ENCODE measurements at regions not wholly inside any gene's neighbourhood (a gene's known extent, or its start where the extent isn't known, plus 50 kb on each side); places are given as distances from the start of the nearest gene placed in this dataset.

GRCh38 chr6:90650041-90650940 lies 63.4 kb upstream of the MAP3K7 start:
- no peak overlapping the region for H2AK5ac ChIP-seq (ENCODE audit: low read depth, low read length)
- H3K23ac ChIP-seq (ENCODE audit: insufficient read length) = no peak overlapping the region
- no peaks in the 10 kb centered on the region for H3K79me2 ChIP-seq (ENCODE audit: control insufficient read depth in 1 of 2, insufficient read depth in 2 of 2, low read length in 2 of 2)
- no peak overlapping the region for H3K18ac ChIP-seq (ENCODE audit: extremely low read depth, low read length)
- H4K5ac ChIP-seq (ENCODE audit: insufficient read length, low read depth, low read length) = no peak overlapping the region
- no peak overlapping the region for H2BK20ac ChIP-seq (ENCODE audit: low read length)
- H3K9ac ChIP-seq (replicated peaks in 1 of 4; ENCODE audit: extremely low read depth in 1 of 4, low read depth in 3 of 4, low read length in 3 of 4) = no peak overlapping the region
- no peaks in the 10 kb centered on the region for H3K23me2 ChIP-seq (ENCODE audit: low read depth, low read length)
- H3K56ac ChIP-seq (replicated peaks; ENCODE audit: insufficient read length, low read depth, low read length) = no peak overlapping the region
- no peak overlapping the region for H4K8ac ChIP-seq (ENCODE audit: extremely low read depth, insufficient read depth, low read length)
- H4K91ac ChIP-seq (replicated peaks; ENCODE audit: insufficient read length, low read length) = no peak overlapping the region
- H2BK120ac ChIP-seq (replicated peaks; ENCODE audit: low read depth, low read length) = no peak overlapping the region
- H3K4me1 ChIP-seq (replicated peaks in 1 of 4; ENCODE audit: control insufficient read depth in 3 of 4, insufficient read depth in 4 of 4, low read length in 3 of 4) = peaks cover 0 to 3% (median 0%) of the 10 kb centered on the region in 4 experiments; a peak in 1 of 7 replicates
- H4K20me1 ChIP-seq (replicated peaks in 1 of 2; ENCODE audit: control insufficient read depth in 1 of 2, insufficient read depth in 2 of 2, low read length in 2 of 2) = no peaks in the 10 kb centered on the region
- H3K27me3 ChIP-seq (replicated peaks in 1 of 4; ENCODE audit: control insufficient read depth in 3 of 4, extremely low read depth in 1 of 4, insufficient read depth in 3 of 4, low read length in 3 of 4) = no peaks in the 10 kb centered on the region; a peak in 1 of 7 replicates
- 84% methylated on average over 8 of the region's 8 CpGs; no CpG with 5 or more reads in 1 of the 2 experiments for WGBS, 2 experiments (ENCODE audit: extremely low coverage in 1 of 2, insufficient coverage in 1 of 2, insufficient read length in 1 of 2, insufficient replicate concordance in 2 of 2, low coverage in 1 of 2, low lambda C conversion rate in 2 of 2, missing lambda C conversion rate in 1 of 2)
- FAIRE-seq (no peak), DNase-seq (ENCODE audit: low read depth in 1 of 2, low spot score in 2 of 2) (no peak)
- H2BK5ac ChIP-seq (ENCODE audit: low read depth, low read length) = no peak overlapping the region
- no peak overlapping the region for H2BK12ac ChIP-seq (ENCODE audit: low read depth, low read length)
- no peaks in the 10 kb centered on the region for H3K36me3 ChIP-seq (ENCODE audit: control insufficient read depth in 2 of 4, insufficient read depth in 4 of 4, low read length in 3 of 4)
- no peak overlapping the region for H3K4me3 ChIP-seq (ENCODE audit: extremely low read depth in 1 of 4, insufficient read depth in 2 of 4, low read depth in 3 of 4, low read length in 4 of 4)
- no peak overlapping the region for H3K4ac ChIP-seq (replicated peaks; ENCODE audit: insufficient read length, low read depth, low read length)
- no peaks in the 10 kb centered on the region for H3K9me3 ChIP-seq (ENCODE audit: insufficient read depth in 2 of 2, low read depth in 1 of 2, low read length in 1 of 2)
- ChIA-PET CTCF (ENCODE audit: partially characterized antibody) (no interaction called here), POLR2A (ENCODE audit: partially characterized antibody) (no interaction called here)
- H2BK15ac ChIP-seq (ENCODE audit: low read length) = no peak overlapping the region
- no peaks in the 10 kb centered on the region for H3K79me1 ChIP-seq (ENCODE audit: low read depth, low read length)
- no peak overlapping the region for H3K4me2 ChIP-seq (ENCODE audit: insufficient read depth in 1 of 2, low read depth in 2 of 2, low read length in 2 of 2)
- H2AFZ ChIP-seq (ENCODE audit: low read length) = no peak overlapping the region
- H3K27ac ChIP-seq (ENCODE audit: low read depth, low read length) = no peak overlapping the region
- no peak overlapping the region for H3K14ac ChIP-seq (ENCODE audit: insufficient read length)
- no peak for TF ChIP-seq NRF1 (IDR thresholded peaks at IDR 0.05; ENCODE audit: low read depth, low read length)
- TF ChIP-seq MAFK (IDR thresholded peaks at IDR 0.05; ENCODE audit: low read depth, low read length) = no peak
- TF ChIP-seq E2F6 (IDR thresholded peaks at IDR 0.05) = no peak
- no peak for TF ChIP-seq ATF2 (IDR thresholded peaks at IDR 0.05; ENCODE audit: low read length)
- no peak for TF ChIP-seq CBX8 (IDR thresholded peaks at IDR 0.05; ENCODE audit: borderline replicate concordance, low read depth, low read length)
- TF ChIP-seq SP4 (IDR thresholded peaks at IDR 0.05; ENCODE audit: low read length) = no peak
- no peak for TF ChIP-seq TBP (IDR thresholded peaks at IDR 0.05; ENCODE audit: low read depth, low read length)
- no peak for TF ChIP-seq FOSL1 (IDR thresholded peaks at IDR 0.05; ENCODE audit: insufficient read depth, low read depth, low read length)
- no peak for TF ChIP-seq BCL11A (IDR thresholded peaks at IDR 0.05; ENCODE audit: low read depth in 2 of 2, low read length in 2 of 2)
- no peak for TF ChIP-seq GTF2F1 (IDR thresholded peaks at IDR 0.05; ENCODE audit: borderline replicate concordance, low read depth, low read length)
- no peak for TF ChIP-seq KDM5A (IDR thresholded peaks at IDR 0.05; ENCODE audit: low read length)

All from H1 (cell line).